GM12873 (cell line): ENCODE measurements at regions not wholly inside any gene's neighbourhood (a gene's known extent, or its start where the extent isn't known, plus 50 kb on each side); places are given as distances from the start of the nearest gene placed in this dataset.

ENCODE experiments used
- CTCF ChIP-seq: IDR thresholded peaks from 2 replicates; pipeline ENCODE4 v1.5.1; 2012; ENCODE audit warnings: low read depth, mild to moderate bottlenecking, moderate library complexity, low read length, control low read depth; ENCODE audit not compliant: insufficient read depth; ENCODE audit errors: missing control alignments

GRCh38 chr10:10533437-10533836, 484.2 kb upstream of the CELF2 start:
- no peak for TF ChIP-seq CTCF

GRCh38 chr10:10538326-10538725, 479.3 kb upstream of the CELF2 start:
- no peak for TF ChIP-seq CTCF

GRCh38 chr10:10540398-10540797, 477.3 kb upstream of the CELF2 start:
- TF ChIP-seq CTCF = no peak

- no peak for TF ChIP-seq CTCF
Measured at GRCh38 chr10:10542477-10542876, 475.2 kb upstream of the CELF2 start.

- TF ChIP-seq CTCF = no peak
Measured at GRCh38 chr10:10544890-10545289, 472.8 kb upstream of the CELF2 start.

- TF ChIP-seq CTCF = no peak
Measured at GRCh38 chr10:10545771-10546170, 471.9 kb upstream of the CELF2 start.

GRCh38 chr10:10551596-10552301, 465.9 kb upstream of the CELF2 start:
- no peak for TF ChIP-seq CTCF
